ENCODE measurements at regions not wholly inside any gene's neighbourhood (a gene's known extent, or its start where the extent isn't known, plus 50 kb on each side); places are given as distances from the start of the nearest gene placed in this dataset.
A peak's percentile ranks its signal among the peaks of the same experiment; 100 is the strongest.
"Not testable (repeated sequence)": the region's sequence is repeated elsewhere in the genome, so short reads cannot be mapped to it uniquely, and the experiment has no call there.

- no peaks in the 10 kb centered on the region for H3K4me1 Mint-ChIP-seq
- CTCF ChIA-PET: no interaction called here
- POLR2A ChIA-PET: no interaction called here
These were observed 150.1 kb upstream of the C1GALT1 start for GRCh38 chr7:7032221-7032620.

GRCh38 chr7:7035851-7036250 lies 146.5 kb upstream of the C1GALT1 start:
- Mint-ChIP-seq H3K27me3 (peaks cover 16 to 56% of the 10 kb centered on the region in 2 donors), H3K27ac (no peak overlapping the region), H3K36me3 (no peaks in the 10 kb centered on the region), H3K4me1 (no peaks in the 10 kb centered on the region), H3K9me3 (no peaks in the 10 kb centered on the region), H3K4me3 (no peak overlapping the region)
- H3K4me3 ChIP-seq (ENCODE audit: low read length): no peak overlapping the region
- POLR2A ChIA-PET: interaction anchor here (0.5 kb wide), 1 partner anchor 10 kb away, joined by 3 read pairs; no protein-coding TSS in a partner anchor
- CTCF ChIA-PET: no interaction called here
- H3K4me1 ChIP-seq (ENCODE audit: insufficient read depth, low read length): no peaks in the 10 kb centered on the region
- H3K27me3 ChIP-seq (ENCODE audit: insufficient read depth, low read length, poor library complexity, severe bottlenecking): no peaks in the 10 kb centered on the region
- no peak for DNase-seq
- H3K27ac ChIP-seq (ENCODE audit: low read depth, low read length): no peak overlapping the region
- no peaks in the 10 kb centered on the region for H3K36me3 ChIP-seq (ENCODE audit: insufficient read depth, low read length)
- no peaks in the 10 kb centered on the region for H3K9me3 ChIP-seq (ENCODE audit: low read length)

More at GRCh38 chr7:7032221-7032620, 150.1 kb upstream of the C1GALT1 start:
- Histone ChIP-seq H3K27ac (ENCODE audit: low read depth, low read length) (no peak overlapping the region), H3K27me3 (ENCODE audit: insufficient read depth, low read length, poor library complexity, severe bottlenecking) (no peaks in the 10 kb centered on the region), H3K9me3 (ENCODE audit: low read length) (no peaks in the 10 kb centered on the region), H3K36me3 (ENCODE audit: insufficient read depth, low read length) (no peaks in the 10 kb centered on the region), H3K4me3 (ENCODE audit: low read length) (no peak overlapping the region), H3K4me1 (ENCODE audit: insufficient read depth, low read length) (no peaks in the 10 kb centered on the region)
- no peak for DNase-seq
- H3K9me3 Mint-ChIP-seq: peaks cover 0 to 3% (median 2%) of the 10 kb centered on the region in 5 donors
- H3K27ac Mint-ChIP-seq: no peak overlapping the region
- peaks cover 26 to 82% of the 10 kb centered on the region in 2 donors for H3K27me3 Mint-ChIP-seq
- no peak overlapping the region for H3K4me3 Mint-ChIP-seq
- H3K36me3 Mint-ChIP-seq: no peaks in the 10 kb centered on the region

- H3K9me3 Mint-ChIP-seq; H3K27me3 ChIP-seq (ENCODE audit: insufficient read depth, low read length, poor library complexity, severe bottlenecking); H3K4me1 ChIP-seq (ENCODE audit: insufficient read depth, low read length); POLR2A ChIA-PET; H3K4me3 ChIP-seq (ENCODE audit: low read length); H3K36me3 Mint-ChIP-seq; H3K36me3 ChIP-seq (ENCODE audit: insufficient read depth, low read length); H3K9me3 ChIP-seq (ENCODE audit: low read length); CTCF ChIA-PET: not testable (repeated sequence)
- Mint-ChIP-seq H3K27ac (peak overlapping the region in 5 of 8 donors; percentile 15 to 79 (median 48)), H3K4me1 (peaks cover 7 to 15% (median 8%) of the 10 kb centered on the region in 3 donors), H3K27me3 (peaks cover 2 to 21% of the 10 kb centered on the region in 2 donors), H3K4me3 (peak overlapping the region in 3 of 7 donors; percentile 9 to 29 (median 29))
- H3K27ac ChIP-seq (ENCODE audit: low read depth, low read length): peak overlapping the region; percentile 24
- DNase-seq: peak in 2 of 5 donors; percentile 8 to 25
These were observed 140.0 kb upstream of the C1GALT1 start for GRCh38 chr7:7042286-7042893.

GRCh38 chr7:7044806-7045205 lies 137.5 kb upstream of the C1GALT1 start:
- ChIA-PET POLR2A (no interaction called here), CTCF (no interaction called here)
- no peaks in the 10 kb centered on the region for H3K4me1 ChIP-seq (ENCODE audit: insufficient read depth, low read length)
- Mint-ChIP-seq H3K4me3 (no peak overlapping the region), H3K27me3 (peaks cover 3 to 21% of the 10 kb centered on the region in 2 donors), H3K4me1 (peaks cover 7 to 15% (median 8%) of the 10 kb centered on the region in 3 donors), H3K9me3 (peaks cover 0 to 4% (median 0%) of the 10 kb centered on the region in 5 donors), H3K27ac (no peak overlapping the region), H3K36me3 (no peaks in the 10 kb centered on the region)
- no peaks in the 10 kb centered on the region for H3K36me3 ChIP-seq (ENCODE audit: insufficient read depth, low read length)
- no peak overlapping the region for H3K4me3 ChIP-seq (ENCODE audit: low read length)
- H3K9me3 ChIP-seq (ENCODE audit: low read length): no peaks in the 10 kb centered on the region
- H3K27me3 ChIP-seq (ENCODE audit: insufficient read depth, low read length, poor library complexity, severe bottlenecking): no peaks in the 10 kb centered on the region
- no peak for DNase-seq
- H3K27ac ChIP-seq (ENCODE audit: low read depth, low read length): no peak overlapping the region

GRCh38 chr7:7048213-7048612 lies 134.1 kb upstream of the C1GALT1 start:
- Mint-ChIP-seq H3K4me1 (no peaks in the 10 kb centered on the region), H3K27me3 (peaks cover 4 to 18% of the 10 kb centered on the region in 2 donors), H3K27ac (no peak overlapping the region), H3K4me3 (no peak overlapping the region), H3K36me3 (peaks cover 0 to 4% (median 0%) of the 10 kb centered on the region in 3 donors), H3K9me3 (peaks cover 0 to 4% (median 0%) of the 10 kb centered on the region in 5 donors)
- Histone ChIP-seq H3K36me3 (ENCODE audit: insufficient read depth, low read length) (no peaks in the 10 kb centered on the region), H3K4me1 (ENCODE audit: insufficient read depth, low read length) (no peaks in the 10 kb centered on the region), H3K4me3 (ENCODE audit: low read length) (no peak overlapping the region), H3K27ac (ENCODE audit: low read depth, low read length) (no peak overlapping the region), H3K27me3 (ENCODE audit: insufficient read depth, low read length, poor library complexity, severe bottlenecking) (no peaks in the 10 kb centered on the region), H3K9me3 (ENCODE audit: low read length) (no peaks in the 10 kb centered on the region)
- DNase-seq: no peak
- ChIA-PET CTCF (no interaction called here), POLR2A (no interaction called here)

- ChIA-PET POLR2A (no interaction called here), CTCF (interaction anchor here (0.6 kb wide), 1 partner anchor 1255 kb away, joined by 4 read pairs; no protein-coding TSS in a partner anchor)
- peaks cover 0 to 2% (median 0%) of the 10 kb centered on the region in 5 donors for H3K9me3 Mint-ChIP-seq
- Histone ChIP-seq H3K27ac (ENCODE audit: low read depth, low read length) (no peak overlapping the region), H3K27me3 (ENCODE audit: insufficient read depth, low read length, poor library complexity, severe bottlenecking) (no peaks in the 10 kb centered on the region), H3K36me3 (ENCODE audit: insufficient read depth, low read length) (no peaks in the 10 kb centered on the region), H3K4me3 (ENCODE audit: low read length) (no peak overlapping the region), H3K9me3 (ENCODE audit: low read length) (no peaks in the 10 kb centered on the region), H3K4me1 (ENCODE audit: insufficient read depth, low read length) (no peaks in the 10 kb centered on the region)
- no peak overlapping the region for H3K27ac Mint-ChIP-seq
- no peak overlapping the region for H3K4me3 Mint-ChIP-seq
- peaks cover 0 to 4% (median 0%) of the 10 kb centered on the region in 3 donors for H3K36me3 Mint-ChIP-seq
- no peaks in the 10 kb centered on the region for H3K4me1 Mint-ChIP-seq
- DNase-seq: no peak
- peaks cover 5 to 11% of the 10 kb centered on the region in 2 donors for H3K27me3 Mint-ChIP-seq
These were observed 131.0 kb upstream of the C1GALT1 start for GRCh38 chr7:7051206-7051877.

- Mint-ChIP-seq H3K4me3 (no peak overlapping the region), H3K9me3 (no peaks in the 10 kb centered on the region), H3K27me3 (peaks cover 11% of the 10 kb centered on the region in 2 donors), H3K27ac (no peak overlapping the region), H3K36me3 (peaks cover 0 to 4% (median 0%) of the 10 kb centered on the region in 3 donors), H3K4me1 (no peaks in the 10 kb centered on the region)
- H3K36me3 ChIP-seq (ENCODE audit: insufficient read depth, low read length): no peaks in the 10 kb centered on the region
- ChIA-PET CTCF (no interaction called here), POLR2A (no interaction called here)
- no peak for DNase-seq
- no peak overlapping the region for H3K4me3 ChIP-seq (ENCODE audit: low read length)
- no peaks in the 10 kb centered on the region for H3K4me1 ChIP-seq (ENCODE audit: insufficient read depth, low read length)
- no peaks in the 10 kb centered on the region for H3K9me3 ChIP-seq (ENCODE audit: low read length)
- H3K27me3 ChIP-seq (ENCODE audit: insufficient read depth, low read length, poor library complexity, severe bottlenecking): no peaks in the 10 kb centered on the region
- no peak overlapping the region for H3K27ac ChIP-seq (ENCODE audit: low read depth, low read length)
These were observed 128.0 kb upstream of the C1GALT1 start for GRCh38 chr7:7054252-7054830.

- Mint-ChIP-seq H3K36me3 (no peaks in the 10 kb centered on the region), H3K27me3 (peaks cover 10 to 36% of the 10 kb centered on the region in 2 donors), H3K9me3 (no peaks in the 10 kb centered on the region), H3K4me3 (no peak overlapping the region), H3K27ac (no peak overlapping the region), H3K4me1 (no peaks in the 10 kb centered on the region)
- no peak for DNase-seq
- H3K27ac ChIP-seq (ENCODE audit: low read depth, low read length): no peak overlapping the region
- ChIA-PET POLR2A (no interaction called here), CTCF (no interaction called here)
- no peaks in the 10 kb centered on the region for H3K9me3 ChIP-seq (ENCODE audit: low read length)
- no peaks in the 10 kb centered on the region for H3K36me3 ChIP-seq (ENCODE audit: insufficient read depth, low read length)
- no peaks in the 10 kb centered on the region for H3K4me1 ChIP-seq (ENCODE audit: insufficient read depth, low read length)
- H3K27me3 ChIP-seq (ENCODE audit: insufficient read depth, low read length, poor library complexity, severe bottlenecking): no peaks in the 10 kb centered on the region
- H3K4me3 ChIP-seq (ENCODE audit: low read length): no peak overlapping the region
These were observed 121.3 kb upstream of the C1GALT1 start for GRCh38 chr7:7060828-7061599.
